Gastroesophageal sphincter (tissue), 4 donors: ENCODE measurements at regions not wholly inside any gene's neighbourhood (a gene's known extent, or its start where the extent isn't known, plus 50 kb on each side); places are given as distances from the start of the nearest gene placed in this dataset.

Experiments
- ATAC-seq: fragments of 150-250 bp; one replicate; pipeline ENCODE4 v1.9.1; 2016; ENCODE audit warnings: mild to moderate bottlenecking, moderate library complexity
- H3K27ac ChIP-seq, 4 donors: fragments of 200-600 bp; sonication (generic) in 3 of 4; 1 replicate in 3 of 4; 2 replicates in 1 of 4; pipeline ENCODE4 v1.5.1; 2016 to 2019
- H3K27me3 ChIP-seq: fragments of 200-600 bp; sonication (generic); one replicate; pipeline ENCODE4 v1.5.1; 2019
- H3K36me3 ChIP-seq, 2 donors: fragments of 200-600 bp; sonication (generic); one replicate each; pipeline ENCODE4 v1.5.1; 2019; ENCODE audit warnings: control low read depth in 1 of 2
- H3K4me1 ChIP-seq, 3 donors: fragments of 200-600 bp; sonication (generic); 1 replicate in 2 of 3; 2 replicates in 1 of 3; pipeline ENCODE4 v1.5.1; 2016 to 2019; ENCODE audit warnings: control low read depth in 2 of 3
- H3K4me3 ChIP-seq, 2 donors: fragments of 200-600 bp; sonication (generic); one replicate each; pipeline ENCODE4 v1.5.1; 2019; ENCODE audit warnings: mild to moderate bottlenecking in 1 of 2, moderate library complexity in 1 of 2
- H3K9me3 ChIP-seq, 3 donors: fragments of 200-600 bp; sonication (generic); one replicate each; pipeline ENCODE4 v1.5.1; 2017 to 2019; ENCODE audit warnings: control low read depth in 2 of 3
- EP300 ChIP-seq: sonication (generic); formaldehyde crosslinking; IDR thresholded peaks from one replicate; pipeline ENCODE4 v1.6.1; 2017; ENCODE audit warnings: antibody characterized with exemption, mild to moderate bottlenecking
- POLR2A ChIP-seq, 2 donors: fragments of 450-650 bp; IDR thresholded peaks; one replicate each; pipeline ENCODE4 v1.6.1; 2017; ENCODE audit warnings: antibody characterized with exemption in 2 of 2, mild to moderate bottlenecking in 2 of 2, moderate library complexity in 1 of 2
- POLR2AphosphoS5 ChIP-seq: sonication (generic); formaldehyde crosslinking; IDR thresholded peaks from one replicate; pipeline ENCODE4 v1.6.1; 2017; ENCODE audit warnings: antibody characterized with exemption
- WGBS, 2 donors: methylation state at CpG; one replicate each; pipeline ENCODE4 v1.1.5; 2018; ENCODE audit warnings: low coverage in 1 of 2; 5-methylcytosine and 5-hydroxymethylcytosine counted together
- TF ChIP-seq, protein P1 (sequence below), 4 experiments: fragments of 200-600 bp in 2 of 4; fragments of 450-650 bp in 2 of 4; sonication (generic) in 1 of 4; IDR thresholded peaks; one replicate each; pipeline ENCODE4 v1.5.1; 2017 to 2019; ENCODE audit warnings: antibody characterized with exemption in 4 of 4, mild to moderate bottlenecking in 2 of 4, moderate library complexity in 2 of 4

DNA sequence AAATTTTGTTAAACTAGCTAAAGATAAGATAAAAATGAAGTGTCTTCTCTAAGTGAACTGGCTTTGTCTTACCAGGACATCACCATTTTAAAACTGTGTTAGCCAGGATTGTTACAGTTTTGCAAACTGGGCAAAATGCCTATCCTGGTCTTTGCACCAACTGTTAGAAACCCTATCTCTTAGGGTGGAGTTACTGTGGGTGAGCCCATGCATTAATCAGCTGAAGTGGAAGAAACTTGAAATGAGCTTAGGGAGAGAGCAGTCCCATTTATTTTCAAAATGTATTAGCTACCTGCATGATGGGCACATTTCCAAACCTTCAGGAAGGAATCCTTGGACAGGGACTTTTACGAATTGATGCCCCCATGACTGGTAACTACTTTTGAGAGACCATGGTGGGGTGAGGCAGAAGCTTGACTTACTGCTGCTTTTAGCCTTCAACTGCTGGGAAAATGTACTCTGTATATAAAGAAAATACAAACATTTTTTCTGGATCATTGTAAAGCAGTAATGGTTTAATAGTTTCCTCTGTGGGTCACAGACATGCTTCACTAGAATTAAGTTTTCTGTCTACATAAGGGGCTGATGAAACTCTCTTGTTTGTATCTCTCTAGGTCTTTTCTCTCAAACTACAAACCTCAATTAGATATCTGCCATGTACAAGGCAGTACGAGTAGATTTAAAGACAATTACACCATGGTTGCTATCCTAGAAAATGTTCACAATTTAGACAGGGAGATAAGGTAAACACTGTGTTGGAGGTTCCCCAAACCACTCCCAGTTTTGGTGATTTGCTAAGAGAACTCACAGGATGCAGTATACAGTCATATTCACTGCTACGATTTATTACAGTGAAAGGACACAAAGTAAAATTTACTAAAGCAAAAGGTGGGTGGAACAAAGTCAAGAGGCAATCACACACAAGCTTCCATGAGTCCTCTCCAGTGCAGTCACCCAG is 321.4 kb upstream of the MMADHC start:
- TF ChIP-seq POLR2AphosphoS5, result no peak
- no peak for TF ChIP-seq EP300
- TF ChIP-seq, protein P1, sequence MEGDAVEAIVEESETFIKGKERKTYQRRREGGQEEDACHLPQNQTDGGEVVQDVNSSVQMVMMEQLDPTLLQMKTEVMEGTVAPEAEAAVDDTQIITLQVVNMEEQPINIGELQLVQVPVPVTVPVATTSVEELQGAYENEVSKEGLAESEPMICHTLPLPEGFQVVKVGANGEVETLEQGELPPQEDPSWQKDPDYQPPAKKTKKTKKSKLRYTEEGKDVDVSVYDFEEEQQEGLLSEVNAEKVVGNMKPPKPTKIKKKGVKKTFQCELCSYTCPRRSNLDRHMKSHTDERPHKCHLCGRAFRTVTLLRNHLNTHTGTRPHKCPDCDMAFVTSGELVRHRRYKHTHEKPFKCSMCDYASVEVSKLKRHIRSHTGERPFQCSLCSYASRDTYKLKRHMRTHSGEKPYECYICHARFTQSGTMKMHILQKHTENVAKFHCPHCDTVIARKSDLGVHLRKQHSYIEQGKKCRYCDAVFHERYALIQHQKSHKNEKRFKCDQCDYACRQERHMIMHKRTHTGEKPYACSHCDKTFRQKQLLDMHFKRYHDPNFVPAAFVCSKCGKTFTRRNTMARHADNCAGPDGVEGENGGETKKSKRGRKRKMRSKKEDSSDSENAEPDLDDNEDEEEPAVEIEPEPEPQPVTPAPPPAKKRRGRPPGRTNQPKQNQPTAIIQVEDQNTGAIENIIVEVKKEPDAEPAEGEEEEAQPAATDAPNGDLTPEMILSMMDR (IDR thresholded peaks at IDR 0.05), result no peak
- no peak for TF ChIP-seq POLR2A (IDR thresholded peaks at IDR 0.05)
- no peak for ATAC-seq
- Histone ChIP-seq H3K4me3 (no peak overlapping the region), H3K4me1 (peaks cover 0 to 9% (median 0%) of the 10 kb centered on the region in 3 donors), H3K27ac (no peak overlapping the region), H3K27me3 (no peaks in the 10 kb centered on the region), H3K9me3 (no peaks in the 10 kb centered on the region), H3K36me3 (no peaks in the 10 kb centered on the region)
- 28 to 33% methylated on average over 3 of the region's 3 CpGs for WGBS, 2 donors

DNA sequence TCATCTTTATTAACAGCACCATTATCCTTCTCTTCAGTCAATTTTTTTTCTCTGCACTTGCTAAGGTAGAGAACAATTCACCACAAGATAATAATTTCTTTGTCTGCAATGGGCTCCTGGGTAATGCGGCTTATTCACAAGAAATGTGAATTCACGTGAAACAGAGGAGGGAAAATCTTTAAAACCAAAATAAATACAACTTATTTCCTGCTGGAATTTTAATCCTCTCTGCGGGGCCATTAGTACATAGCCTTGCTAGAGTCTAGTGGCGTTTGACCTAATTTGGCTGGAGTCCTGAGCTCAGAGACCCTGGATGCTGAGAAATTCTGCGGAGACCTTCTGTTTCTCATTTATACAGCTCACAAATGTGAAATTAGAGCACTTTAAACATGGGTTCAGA is 319.3 kb upstream of the MMADHC start:
- Histone ChIP-seq H3K27me3 (no peaks in the 10 kb centered on the region), H3K36me3 (no peaks in the 10 kb centered on the region), H3K4me1 (peaks cover 0 to 9% (median 0%) of the 10 kb centered on the region in 3 donors), H3K9me3 (no peaks in the 10 kb centered on the region), H3K27ac (no peak overlapping the region), H3K4me3 (no peak overlapping the region)
- ATAC-seq, result no peak
- TF ChIP-seq, protein P1 (IDR thresholded peaks at IDR 0.05), result no peak
- no peak for TF ChIP-seq EP300
- TF ChIP-seq POLR2A (IDR thresholded peaks at IDR 0.05), result no peak
- TF ChIP-seq POLR2AphosphoS5, result no peak
- 75 to 76% methylated on average over 5 of the region's 5 CpGs for WGBS, 2 donors

DNA sequence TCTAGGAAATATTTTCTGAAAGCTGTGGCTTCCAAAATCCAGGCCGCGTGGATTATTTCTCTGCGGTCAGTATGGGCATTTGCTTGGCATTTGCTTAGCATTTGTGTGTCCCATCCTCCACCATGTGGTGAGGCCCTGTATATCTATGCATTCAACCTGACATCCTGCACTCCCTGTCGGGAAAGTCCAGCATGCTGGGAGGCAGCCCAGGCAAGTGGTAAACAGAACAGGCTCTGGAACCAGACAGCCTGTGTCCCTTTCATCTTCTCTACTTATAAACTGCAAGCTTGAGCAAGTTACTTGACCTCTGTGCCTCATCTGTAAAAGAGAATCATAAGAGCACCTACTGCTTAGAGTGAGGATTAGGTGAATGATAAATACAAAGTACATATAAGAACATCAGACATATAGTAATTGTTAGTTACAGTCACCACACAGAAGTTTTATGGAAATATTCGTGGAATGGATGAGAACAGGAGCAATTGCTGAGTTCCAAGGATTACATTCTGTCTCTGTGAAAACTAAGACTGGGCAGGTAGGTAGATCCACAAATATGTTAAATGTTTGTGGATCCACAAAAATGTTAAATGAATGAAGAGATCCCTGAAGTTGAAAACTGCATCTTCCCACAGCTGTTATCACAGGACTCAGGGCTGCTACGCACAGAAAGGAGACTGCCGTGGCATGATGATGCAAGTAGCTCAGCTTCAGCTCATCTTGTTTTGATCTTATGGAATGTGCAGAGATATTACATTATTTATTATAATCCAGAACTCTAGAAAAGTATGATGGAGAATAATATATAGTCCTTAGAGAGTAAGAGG is 317.0 kb upstream of the MMADHC start:
- TF ChIP-seq, protein P1 (IDR thresholded peaks at IDR 0.05), result no peak
- TF ChIP-seq POLR2AphosphoS5 (no peak), POLR2A (IDR thresholded peaks at IDR 0.05) (no peak), EP300 (no peak)
- WGBS, 2 donors, result 71 to 93% methylated on average over 6 of the region's 7 CpGs
- no peaks in the 10 kb centered on the region for H3K36me3 ChIP-seq
- ATAC-seq, result no peak
- no peaks in the 10 kb centered on the region for H3K27me3 ChIP-seq
- no peak overlapping the region for H3K4me3 ChIP-seq
- no peaks in the 10 kb centered on the region for H3K9me3 ChIP-seq
- peaks cover 0 to 9% (median 0%) of the 10 kb centered on the region in 3 donors for H3K4me1 ChIP-seq
- no peak overlapping the region for H3K27ac ChIP-seq

DNA sequence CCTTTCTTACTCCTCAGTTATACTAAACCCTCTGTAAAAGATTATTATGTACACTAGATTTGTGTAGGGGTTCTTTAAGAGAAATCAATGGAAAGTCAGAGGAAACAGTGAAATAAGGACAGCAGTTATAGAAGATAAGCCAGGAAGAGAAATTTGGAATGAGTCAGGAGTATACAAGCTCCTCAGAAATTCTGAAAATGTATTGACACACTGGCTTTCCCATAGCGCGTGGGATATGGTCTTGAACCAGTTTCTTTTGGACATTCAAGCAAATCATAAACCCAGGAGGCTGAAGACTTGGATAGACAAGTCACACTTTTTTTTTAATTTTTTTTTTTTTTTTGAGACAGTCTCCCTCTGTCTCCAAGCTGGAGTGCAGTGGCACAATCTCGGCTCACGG is 316.1 kb upstream of the MMADHC start:
- WGBS, 2 donors, result 89 to 94% methylated on average over 2 of the region's 4 CpGs
- TF ChIP-seq POLR2AphosphoS5, result no peak
- no peaks in the 10 kb centered on the region for H3K27me3 ChIP-seq
- H3K4me3 ChIP-seq, result no peak overlapping the region
- H3K9me3 ChIP-seq, result no peaks in the 10 kb centered on the region
- H3K36me3 ChIP-seq, result no peaks in the 10 kb centered on the region
- H3K27ac ChIP-seq, result no peak overlapping the region
- ATAC-seq, result no peak
- peaks cover 0 to 1% (median 0%) of the 10 kb centered on the region in 3 donors for H3K4me1 ChIP-seq

DNA sequence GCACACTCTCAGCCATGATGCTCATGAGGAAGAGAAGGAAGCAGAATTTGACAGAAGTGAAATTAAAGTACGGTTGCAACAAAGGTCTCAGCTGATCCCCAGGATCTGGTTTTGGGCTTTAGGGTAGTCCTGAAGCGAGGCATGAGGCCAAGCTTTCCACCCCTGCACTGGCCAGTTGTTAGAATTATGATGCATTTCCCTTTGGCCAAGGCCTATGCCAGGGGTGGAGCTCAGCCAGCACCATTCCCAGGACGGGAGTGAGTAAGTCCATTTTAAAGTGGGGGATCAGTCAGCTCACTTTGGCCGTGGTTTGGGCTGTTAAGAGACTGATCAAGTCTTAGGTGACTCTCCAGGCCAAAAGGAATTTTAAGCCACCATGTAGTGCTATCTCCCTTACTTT is 314.5 kb upstream of the MMADHC start:
- ATAC-seq, result no peak
- 37 to 69% methylated on average over 4 of the region's 4 CpGs for WGBS, 2 donors
- H3K27me3 ChIP-seq, result no peaks in the 10 kb centered on the region
- H3K4me3 ChIP-seq, result no peak overlapping the region
- H3K36me3 ChIP-seq, result no peaks in the 10 kb centered on the region
- H3K4me1 ChIP-seq, result no peaks in the 10 kb centered on the region
- TF ChIP-seq POLR2A (IDR thresholded peaks at IDR 0.05) (no peak), EP300 (no peak), POLR2AphosphoS5 (no peak)
- TF ChIP-seq, protein P1 (IDR thresholded peaks at IDR 0.05), result no peak
- no peak overlapping the region for H3K27ac ChIP-seq
- no peaks in the 10 kb centered on the region for H3K9me3 ChIP-seq
